ENCODE measurements at regions not wholly inside any gene's neighbourhood (a gene's known extent, or its start where the extent isn't known, plus 50 kb on each side); places are given as distances from the start of the nearest gene placed in this dataset.
A peak's percentile ranks its signal among the peaks of the same experiment; 100 is the strongest.

DNA sequence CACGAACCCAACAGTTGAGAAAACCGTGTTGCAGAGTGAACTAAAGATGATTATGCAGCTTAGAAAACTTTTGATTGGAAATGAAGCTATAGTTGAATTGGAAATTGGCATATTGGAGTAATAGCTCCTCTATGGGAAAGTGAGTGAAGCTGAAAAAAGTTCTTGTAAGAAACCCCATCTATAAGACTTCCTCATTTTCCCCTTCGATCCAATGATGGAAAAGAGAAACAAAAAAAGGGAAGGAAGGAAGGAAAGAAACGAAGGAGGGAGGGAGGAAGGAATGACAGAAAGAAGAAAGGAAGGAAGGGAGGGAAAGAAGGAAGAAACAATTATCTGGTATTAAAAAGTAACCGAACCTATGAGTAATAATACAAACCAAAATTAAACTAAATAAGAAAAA is 791.8 kb upstream of the NR2F2 start:
- DNase-seq, result no peak

DNA sequence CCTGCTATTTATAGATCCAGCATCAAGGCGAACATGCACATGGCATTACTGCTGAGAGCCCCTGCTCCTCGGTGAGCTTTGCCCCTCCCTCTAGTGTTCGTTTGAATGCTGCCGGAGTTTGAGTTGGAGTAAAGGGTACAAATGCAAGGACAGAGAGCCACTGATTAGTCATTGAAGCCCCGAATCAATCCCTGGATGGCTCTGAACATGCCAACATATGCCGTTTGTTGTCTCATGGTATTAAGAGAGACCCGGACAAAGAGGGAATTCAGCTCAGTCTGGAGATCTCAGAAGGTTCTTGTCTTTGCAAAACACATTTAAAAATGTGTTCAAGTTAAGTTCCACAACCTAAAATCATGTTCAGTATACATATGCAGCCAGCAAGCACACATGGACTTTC is 789.2 kb upstream of the NR2F2 start:
- no peak for DNase-seq

DNA sequence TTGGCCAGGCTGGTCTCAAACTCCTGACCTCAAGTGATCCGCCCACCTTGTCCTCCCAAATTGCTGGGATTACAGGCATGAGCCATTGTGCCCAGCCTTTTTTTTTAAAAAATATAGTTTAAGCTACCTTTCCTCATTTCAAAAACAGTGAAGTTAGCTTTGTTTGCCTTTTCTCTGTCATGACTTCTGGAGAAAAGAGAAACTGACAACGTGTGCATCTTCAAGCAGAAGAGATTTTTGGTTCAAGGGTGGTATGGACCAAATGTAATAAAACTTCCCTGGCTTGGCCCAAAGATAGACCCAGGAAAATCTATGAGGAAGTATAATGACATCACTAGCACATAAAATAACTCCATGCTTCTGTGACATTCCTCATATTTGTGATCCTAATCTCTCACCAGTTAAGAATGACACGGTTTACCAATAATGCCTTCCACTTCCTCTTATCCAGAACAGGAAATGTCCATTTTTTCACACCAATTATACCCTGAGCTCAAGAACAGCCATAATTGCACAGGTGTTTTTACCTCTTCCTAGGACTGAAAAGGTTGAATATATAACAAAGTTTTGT is 781.2 kb upstream of the NR2F2 start:
- DNase-seq, result no peak

DNA sequence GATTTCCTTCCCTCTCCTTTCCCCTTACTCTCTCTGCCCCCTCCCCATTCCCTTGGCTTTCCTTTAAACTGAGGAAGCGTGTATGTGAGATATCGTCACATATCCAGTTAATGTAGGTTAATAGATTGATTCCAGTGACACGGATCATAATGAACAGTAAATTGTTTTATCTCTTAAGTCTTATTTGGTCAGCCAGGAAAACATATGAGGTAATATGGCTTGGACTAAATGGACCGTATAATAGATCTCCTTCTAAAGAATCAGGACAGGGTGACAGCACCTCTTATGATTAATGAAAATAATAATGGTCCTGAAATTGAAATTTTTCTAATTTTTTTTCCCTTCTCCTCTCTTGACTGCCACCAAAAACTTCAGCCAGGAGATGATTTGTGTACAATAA is 779.8 kb upstream of the NR2F2 start:
- DNase-seq, result no peak

DNA sequence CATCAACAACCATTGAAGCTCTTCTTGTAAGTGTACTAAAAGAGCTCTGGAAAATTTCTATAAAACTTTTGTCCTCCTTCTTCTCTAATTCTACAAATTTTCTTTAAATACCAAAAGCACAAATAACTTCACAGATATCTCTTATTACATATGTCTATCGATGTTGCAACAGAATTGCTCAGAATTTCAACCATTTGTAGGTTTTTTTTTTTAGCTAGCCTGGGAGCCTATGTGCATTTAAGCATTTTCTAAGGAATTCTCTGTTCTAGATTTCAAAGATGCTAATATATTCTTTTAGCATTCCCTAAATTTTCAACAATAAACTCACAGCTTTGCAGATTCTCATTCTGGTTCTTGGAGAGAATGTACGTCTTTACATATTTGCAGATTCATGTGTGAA is 774.3 kb upstream of the NR2F2 start:
- DNase-seq, result no peak

DNA sequence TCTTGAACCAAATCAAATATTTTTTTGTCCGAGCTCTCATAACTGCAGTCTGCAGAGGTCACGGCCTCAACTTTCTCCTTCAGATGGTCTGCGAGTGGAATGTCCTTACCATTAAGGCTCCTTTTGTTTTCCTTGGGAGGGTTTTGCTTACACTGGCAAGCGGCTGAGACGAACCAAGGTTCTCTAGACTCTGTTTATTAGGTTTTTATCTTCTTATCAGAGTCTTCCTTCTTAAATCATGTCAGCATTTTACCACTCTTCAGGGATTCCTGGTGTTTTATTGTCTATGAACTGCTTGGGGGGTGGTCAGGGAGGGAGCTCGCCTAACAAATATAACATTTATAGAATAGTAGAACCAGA is 773.7 kb upstream of the NR2F2 start:
- DNase-seq, result no peak

DNA sequence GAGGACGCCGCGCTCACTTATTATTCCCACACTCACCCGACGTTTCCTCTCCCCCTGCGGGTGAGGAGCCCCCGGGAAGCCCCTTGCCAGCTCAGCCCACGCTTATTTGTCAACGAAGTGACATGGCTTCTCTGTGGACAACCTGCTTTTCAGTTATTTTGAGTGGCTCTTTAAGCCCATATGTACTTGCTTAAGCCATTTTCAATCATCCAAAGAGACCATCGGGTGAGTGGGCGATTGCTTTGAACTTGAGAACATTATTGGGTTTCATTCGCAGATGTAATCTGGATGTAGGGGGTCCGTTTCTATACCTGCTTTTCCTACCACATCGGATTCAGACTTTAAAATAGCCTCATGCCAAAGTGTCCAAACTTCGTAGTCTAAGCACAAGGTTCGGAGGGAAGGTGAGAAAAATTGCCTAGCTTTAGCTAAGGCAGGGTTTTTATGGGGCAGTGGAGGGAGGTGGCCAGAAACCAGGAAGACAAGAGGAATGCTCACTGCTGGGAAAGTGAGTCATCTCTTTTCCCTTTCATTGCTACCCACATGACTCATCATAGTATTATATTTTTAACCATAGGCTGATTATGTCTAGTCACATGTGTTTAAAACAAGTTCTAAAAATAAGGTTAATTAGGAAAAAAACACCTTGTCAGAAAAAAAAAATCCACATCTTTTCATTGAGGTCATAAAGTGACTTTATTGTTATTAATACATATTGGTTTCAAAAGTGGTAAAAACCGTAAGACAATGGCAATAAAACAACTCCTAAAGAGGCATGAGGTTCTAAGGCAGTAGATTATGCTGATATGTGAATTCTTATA is 773.1 kb upstream of the NR2F2 start:
- no peak for DNase-seq

DNA sequence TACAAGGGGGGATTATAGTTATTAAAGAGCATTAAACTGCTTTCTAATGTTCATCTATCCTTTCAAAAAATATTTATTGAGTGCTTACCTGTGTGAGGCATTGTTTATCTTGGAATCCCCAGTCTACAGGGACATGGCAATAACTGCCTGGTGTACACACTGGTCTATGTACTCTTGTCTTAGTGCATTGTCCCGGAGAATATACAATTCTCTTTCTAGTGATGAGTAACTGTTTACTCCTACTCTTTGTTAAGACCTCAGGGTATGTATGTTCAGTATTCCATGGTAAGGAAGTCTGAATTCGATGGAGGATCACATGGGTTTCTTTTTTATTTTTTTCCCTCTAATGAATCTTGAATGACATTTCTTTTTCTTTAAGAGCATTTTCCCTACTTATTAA is 772.4 kb upstream of the NR2F2 start:
- DNase-seq, result peak in 1 of 2 experiments; percentile 47

DNA sequence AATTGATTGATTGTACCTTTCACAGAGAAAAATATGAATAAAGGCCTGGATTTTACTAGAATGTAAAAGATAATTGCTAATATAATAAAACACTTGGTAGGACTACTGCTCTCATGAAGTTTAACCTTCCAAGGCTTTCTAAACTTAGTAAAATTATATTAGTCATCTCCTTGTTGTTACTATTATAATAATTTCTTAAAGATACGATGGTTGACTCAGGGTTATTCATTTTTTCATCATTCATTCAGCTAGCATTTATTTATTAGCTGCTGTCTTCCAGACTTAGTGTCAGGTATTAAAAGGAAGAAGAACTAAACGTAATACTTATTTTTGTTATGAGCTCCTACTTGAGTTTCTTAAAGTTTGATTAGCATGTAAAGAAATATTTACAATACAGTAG is 771.6 kb upstream of the NR2F2 start:
- no peak for DNase-seq

DNA sequence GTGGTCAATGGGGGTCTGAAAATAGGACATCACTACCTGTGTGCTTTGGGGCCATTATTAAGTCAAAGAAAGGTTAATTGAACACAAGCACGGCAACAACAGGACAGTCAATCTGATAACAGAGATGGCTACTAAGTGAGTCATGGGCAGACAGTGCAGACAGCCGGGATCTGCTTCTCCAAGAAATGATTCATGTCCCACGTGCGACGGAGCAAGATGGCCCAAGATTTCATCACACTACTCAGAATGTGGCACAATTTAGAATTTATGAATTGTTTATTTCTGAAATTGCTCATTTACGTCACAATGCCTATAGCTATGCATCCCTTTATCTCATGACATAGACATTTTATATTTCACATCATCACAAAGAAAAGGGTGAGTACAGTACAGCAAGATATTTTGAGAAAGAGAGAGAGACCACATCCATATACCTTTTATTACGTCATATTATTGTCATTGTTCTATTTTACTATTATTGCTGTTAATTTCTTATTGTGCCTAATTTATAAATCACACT is 770.6 kb upstream of the NR2F2 start:
- DNase-seq, result no peak

DNA sequence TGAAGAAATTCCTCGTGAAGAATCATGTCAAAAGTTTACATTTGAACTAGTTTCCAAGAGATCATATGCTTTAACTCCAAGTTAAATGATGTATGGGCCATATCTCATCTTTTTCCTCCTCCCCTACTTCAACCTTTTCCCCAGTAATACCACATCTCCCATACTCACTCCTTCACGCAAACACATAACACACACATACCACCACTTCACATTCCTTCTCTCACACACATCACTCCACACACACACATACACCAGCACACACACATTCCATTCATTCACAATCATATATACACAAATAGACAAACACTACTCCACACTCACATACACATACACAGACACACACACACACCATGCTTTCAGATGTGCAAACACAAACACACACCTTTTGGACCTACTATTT is 769.0 kb upstream of the NR2F2 start:
- no peak for DNase-seq

DNA sequence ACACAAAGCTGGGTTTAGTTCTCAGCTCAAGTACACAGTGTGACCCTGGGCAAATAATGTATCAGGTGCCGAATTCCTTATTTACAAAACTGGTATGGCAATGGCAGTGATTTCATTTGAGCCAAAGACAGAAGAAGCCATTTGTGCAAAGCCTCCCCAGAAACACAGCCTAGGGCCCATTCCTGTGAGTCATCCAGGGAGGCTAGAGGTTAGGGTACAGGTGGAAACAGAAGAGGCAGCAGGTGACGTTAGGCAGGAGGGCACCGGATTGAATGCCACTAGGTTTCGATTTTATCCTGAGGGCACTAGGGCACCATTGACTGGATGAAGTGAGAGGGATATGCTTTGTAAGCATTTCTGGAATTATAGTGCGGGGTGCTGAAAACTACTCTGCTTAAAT is 766.9 kb upstream of the NR2F2 start:
- DNase-seq, result no peak

DNA sequence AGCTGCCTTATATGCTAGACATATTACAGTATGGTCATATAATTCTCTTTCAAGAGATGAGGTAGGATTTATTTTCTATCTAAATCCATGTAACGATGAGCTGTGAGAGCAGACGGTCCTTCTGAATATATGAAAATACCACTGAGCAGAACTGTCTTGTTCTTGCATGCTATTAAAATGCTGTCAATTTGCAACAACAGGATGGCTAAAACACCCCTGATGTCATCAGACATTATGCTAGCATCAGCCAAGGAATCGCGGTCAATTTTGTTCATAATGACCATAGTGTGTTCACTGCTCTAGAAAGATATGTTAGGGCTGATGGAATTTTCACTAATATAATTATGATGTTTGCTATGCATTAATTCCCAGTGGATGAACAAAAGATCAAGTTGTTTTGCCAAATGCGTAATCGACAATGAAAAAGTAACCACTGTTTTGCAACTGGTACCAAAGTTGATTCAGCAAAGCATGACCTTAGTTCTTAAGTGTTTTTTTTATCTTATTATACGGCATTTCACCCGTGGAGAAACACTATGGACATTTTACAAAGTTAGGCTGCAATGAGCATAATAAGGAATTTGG is 765.4 kb upstream of the NR2F2 start:
- DNase-seq, result no peak

DNA sequence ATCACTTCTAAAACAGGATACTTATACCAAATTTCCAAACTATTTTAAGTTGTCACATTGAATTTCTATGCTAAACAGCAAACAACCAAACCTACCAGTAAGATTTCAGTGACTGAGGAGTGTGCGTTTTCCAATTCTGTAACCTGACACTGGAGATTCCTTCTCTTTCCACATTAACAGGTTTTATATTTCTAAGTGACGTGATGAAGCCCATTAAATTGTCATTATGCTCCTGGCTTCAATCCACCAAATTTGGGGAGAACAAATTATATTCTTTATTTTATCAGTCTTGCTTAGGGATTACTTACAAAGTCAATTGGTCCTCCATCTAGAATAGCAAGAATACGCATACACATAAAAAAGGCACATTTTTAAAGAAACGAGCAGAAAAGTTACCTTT is 764.8 kb upstream of the NR2F2 start:
- no peak for DNase-seq

DNA sequence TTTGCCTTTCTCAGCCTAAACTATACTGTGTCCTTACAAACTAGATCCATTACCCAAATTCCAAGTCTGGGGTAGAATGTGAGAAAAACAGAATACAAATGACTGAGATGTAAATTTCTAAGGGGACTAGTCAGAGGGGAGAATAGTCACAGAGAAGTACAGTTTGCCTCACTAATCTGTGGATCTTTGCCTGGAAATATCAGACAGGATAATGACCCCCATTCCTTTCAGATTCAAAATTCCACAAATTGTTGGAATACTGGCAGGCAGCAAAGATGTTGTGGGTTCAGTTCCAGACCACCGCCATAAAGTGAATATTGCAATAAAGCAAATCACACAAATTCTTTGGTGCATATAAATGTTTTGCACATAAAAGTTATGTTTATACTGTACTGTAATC is 762.8 kb upstream of the NR2F2 start:
- no peak for DNase-seq

DNA sequence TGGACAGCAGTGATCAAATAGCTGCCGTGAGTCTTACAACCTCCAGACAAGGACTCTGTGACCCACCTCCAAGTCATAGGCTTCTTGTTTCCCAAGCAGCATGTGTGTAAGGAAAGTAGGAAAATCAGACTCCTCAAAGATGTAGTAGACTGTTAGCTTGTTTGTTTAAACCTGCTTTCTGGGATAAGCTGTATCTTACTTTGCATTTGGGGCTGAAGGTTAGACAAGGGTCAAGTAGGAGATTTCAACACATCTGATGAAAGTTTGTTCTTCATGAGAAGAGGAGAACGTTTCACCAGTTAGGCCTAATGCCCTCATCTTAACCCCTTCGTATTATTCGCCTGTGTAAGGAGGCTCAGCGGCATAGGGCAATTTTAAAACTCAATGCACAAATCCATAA is 756.4 kb upstream of the NR2F2 start:
- DNase-seq, result no peak

DNA sequence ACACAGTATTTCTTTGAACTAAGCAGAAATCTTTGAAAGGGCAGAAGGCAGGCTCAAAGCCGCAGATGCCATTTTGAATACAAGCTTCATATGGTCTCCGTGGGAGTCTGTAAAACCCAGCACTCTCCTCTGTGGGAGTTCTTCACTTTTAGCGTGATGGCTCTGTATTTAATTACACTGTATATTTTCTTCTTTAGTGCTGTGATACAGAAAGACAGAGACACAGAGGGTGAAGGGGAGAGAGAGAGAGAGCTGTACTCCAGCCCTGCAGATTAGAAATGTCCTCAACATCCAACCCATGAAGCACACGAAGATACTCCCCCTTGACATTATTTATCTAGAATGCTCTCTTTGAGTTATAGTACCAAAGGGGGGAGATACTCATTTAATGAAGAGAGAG is 752.6 kb upstream of the NR2F2 start:
- no peak for DNase-seq

DNA sequence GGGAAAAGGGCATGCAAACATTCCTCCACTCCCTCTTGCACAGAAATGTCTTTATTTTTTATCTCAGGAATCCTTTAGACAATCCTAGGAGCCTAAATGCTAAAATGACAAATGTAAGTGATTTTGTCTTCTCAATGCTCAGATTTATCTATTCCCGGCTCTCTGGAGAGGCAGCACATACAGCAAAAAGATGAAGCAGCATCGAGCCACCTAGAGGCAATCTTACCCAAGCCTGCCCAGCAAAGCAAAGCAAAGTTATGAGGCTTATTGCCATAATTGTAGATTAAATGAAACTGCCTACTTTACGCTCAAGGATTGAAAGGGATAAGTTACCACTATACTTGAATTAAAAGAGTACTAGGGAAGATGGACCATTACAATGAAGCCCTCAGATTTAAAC is 750.4 kb upstream of the NR2F2 start:
- DNase-seq, result no peak

DNA sequence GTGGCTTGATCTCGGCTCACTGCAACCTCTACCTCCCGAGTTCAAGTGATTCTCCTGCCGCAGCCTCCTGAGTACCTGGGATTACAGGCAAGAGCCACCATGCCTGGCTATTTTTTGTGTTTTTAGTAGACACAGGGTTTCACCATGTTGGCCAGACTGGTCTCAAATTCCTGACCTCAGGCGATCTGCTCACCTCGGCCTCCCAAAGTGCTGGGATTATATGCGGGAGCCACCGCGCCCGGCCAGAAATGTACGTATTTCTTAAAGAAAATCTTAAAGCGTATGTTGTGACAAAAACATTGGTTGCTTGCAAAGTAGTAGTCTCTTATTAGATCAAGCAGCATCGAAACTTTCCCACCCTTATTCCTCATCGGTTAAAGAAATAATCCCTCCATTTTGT is 748.9 kb upstream of the NR2F2 start:
- DNase-seq, result no peak

DNA sequence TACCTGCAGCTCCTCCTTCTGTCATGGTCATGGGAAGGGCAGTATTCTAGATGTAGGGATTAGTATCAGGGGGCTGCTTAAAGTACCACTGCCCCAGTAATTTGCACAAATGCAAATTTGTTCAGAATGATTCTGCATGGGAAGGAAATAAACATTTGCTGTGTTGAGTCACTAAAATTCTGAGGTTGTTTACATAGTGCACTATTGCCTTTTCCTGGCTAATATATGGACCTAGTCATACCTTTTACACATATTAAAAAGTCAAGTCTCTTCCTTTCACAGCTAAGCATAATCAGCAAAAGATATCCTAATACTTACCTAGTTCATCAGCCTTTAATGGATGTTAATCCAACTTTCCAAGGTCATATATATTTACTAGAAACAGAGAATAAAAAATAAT is 746.4 kb upstream of the NR2F2 start:
- DNase-seq, result no peak

DNA sequence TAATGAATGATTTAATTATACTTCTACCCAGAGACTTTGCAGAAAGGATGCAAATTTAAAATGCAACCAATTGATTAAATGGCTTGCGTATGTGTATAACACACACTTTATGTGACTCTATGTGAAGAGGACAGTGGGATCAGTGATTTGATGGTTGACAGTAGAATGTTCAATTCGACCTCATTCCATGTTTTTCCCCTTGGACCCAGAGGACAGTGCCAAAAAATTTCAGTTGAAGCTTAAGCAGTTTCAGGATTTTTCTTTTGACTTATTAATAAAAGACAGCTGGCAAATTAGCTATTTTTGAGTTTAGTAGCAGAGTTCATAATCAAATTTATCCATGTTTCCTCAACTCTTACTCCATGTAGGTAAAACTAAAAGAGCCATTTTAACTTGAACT is 742.4 kb upstream of the NR2F2 start:
- no peak for DNase-seq

DNA sequence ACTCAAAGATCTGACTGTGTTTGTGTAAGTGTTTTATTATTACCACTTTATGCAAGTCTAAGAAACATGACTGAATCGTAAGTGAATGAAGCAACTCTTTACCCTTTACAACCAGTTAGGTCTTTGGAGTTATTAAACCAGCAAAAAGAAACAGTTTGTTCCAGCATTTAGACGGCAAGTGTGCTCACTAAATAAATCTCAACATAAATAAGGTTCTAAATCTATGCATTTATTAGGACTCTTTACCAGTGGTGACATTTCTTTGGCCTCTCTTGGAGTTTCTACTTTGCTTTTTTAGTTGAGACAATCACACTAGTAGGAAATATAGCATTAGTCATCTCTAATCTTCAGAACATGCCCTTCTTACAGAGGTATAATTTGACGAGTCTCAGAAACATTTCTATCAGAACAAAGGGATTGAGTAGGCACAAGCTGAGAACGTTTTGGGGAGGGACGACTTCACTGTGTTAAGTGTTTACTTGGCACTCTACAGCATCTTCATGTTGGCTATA is 739.9 kb upstream of the NR2F2 start:
- DNase-seq, result no peak

DNA sequence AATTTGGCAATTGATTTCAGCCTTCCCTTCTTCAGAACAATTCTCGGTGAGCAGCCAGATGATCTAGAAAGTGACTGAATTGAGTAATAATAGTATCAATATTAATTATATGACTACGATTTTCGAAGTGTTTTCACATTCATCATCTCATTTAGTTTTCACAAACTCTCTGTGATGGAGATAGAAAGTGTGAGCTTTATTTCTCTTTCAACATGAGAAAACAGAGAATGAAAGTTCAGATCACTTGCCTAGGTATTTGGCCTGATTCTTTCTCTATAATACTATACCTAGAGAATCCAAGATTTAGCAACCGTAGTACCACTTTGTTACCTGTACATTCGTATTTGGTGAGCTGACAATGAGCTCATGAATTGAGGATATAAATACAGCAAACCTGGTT is 739.2 kb upstream of the NR2F2 start:
- DNase-seq, result no peak

DNA sequence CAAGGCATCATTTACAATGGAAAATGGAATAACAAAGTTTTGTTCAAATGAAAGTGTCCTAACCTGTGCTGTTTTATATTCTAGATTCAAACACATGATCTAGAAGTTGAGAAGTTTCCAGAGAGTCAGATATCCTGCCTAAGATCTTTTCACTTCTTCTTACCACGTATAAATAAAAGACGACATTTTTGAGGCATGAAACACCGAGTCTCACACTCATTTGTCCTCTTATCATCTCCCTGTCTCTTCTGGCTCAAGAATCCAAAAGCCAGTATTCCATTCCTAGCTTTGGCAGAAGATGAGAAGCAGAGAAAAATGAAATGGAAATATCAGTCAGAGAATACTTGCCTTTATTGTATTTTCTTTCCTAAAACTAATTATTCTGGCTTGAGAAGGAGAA is 738.6 kb upstream of the NR2F2 start:
- no peak for DNase-seq
